ENCODE measurements at regions not wholly inside any gene's neighbourhood (a gene's known extent, or its start where the extent isn't known, plus 50 kb on each side); places are given as distances from the start of the nearest gene placed in this dataset.

GRCh38 chr2:118697781-118698180 lies 149.7 kb downstream of the EN1 start:
- H3K27me3 ChIP-seq (ENCODE audit: insufficient read depth): no peaks in the 10 kb centered on the region
- POLR2A ChIA-PET: no interaction called here
- DNase-seq: no peak

GRCh38 chr2:118696786-118697465 lies 150.5 kb downstream of the EN1 start:
- H3K9ac ChIP-seq: no peak overlapping the region
- no peak overlapping the region for H3K4me2 ChIP-seq
- ChIA-PET CTCF (no interaction called here), POLR2A (no interaction called here)
- DNase-seq: peak; percentile 15
- no peaks in the 10 kb centered on the region for H3K27me3 ChIP-seq (ENCODE audit: insufficient read depth)
- H3K9me3 ChIP-seq: no peaks in the 10 kb centered on the region
- no peak overlapping the region for H2AFZ ChIP-seq (ENCODE audit: low read depth)
- H3F3A ChIP-seq (replicated peaks; ENCODE audit: insufficient read depth): no peaks in the 10 kb centered on the region
- H3K9me2 ChIP-seq: no peaks in the 10 kb centered on the region
- no peak overlapping the region for H3K27ac ChIP-seq (ENCODE audit: low read depth in 2 of 2, low read length in 1 of 2)
- peaks cover 0 to 8% of the 10 kb centered on the region in 2 experiments; a peak in 1 of 4 replicates for H3K4me1 ChIP-seq (ENCODE audit: control insufficient read depth in 1 of 2, insufficient read depth in 2 of 2, low read depth in 1 of 2, low read length in 1 of 2)
- H3K4me3 ChIP-seq (ENCODE audit: low read depth in 2 of 2, low read length in 1 of 2): no peak overlapping the region
- no peaks in the 10 kb centered on the region for H3K36me3 ChIP-seq (replicated peaks in 1 of 2; ENCODE audit: control insufficient read depth in 1 of 2, insufficient read depth in 2 of 2, low read length in 1 of 2)
- H3K79me2 ChIP-seq (ENCODE audit: insufficient read depth): no peaks in the 10 kb centered on the region
- H4K20me1 ChIP-seq (ENCODE audit: insufficient read depth): no peaks in the 10 kb centered on the region
- WGBS (ENCODE audit: low lambda C conversion rate): 27% methylated on average over 6 of the region's 6 CpGs
- TF ChIP-seq GATA2 (CRISPR knock-in tag; IDR thresholded peaks at IDR 0.05) (no peak), NFIC (IDR thresholded peaks at IDR 0.05; ENCODE audit: borderline replicate concordance) (no peak), CTCF (IDR thresholded peaks at IDR 0.05) (no peak), YY1 (IDR thresholded peaks at IDR 0.05; ENCODE audit: low read depth) (no peak), MXI1 (IDR thresholded peaks at IDR 0.05; ENCODE audit: low read depth, low read length) (no peak), NRF1 (IDR thresholded peaks at IDR 0.05; ENCODE audit: low read depth, low read length) (no peak), REST (IDR thresholded peaks at IDR 0.05; ENCODE audit: low read depth, low read length) (no peak), RXRA (IDR thresholded peaks at IDR 0.05; ENCODE audit: borderline replicate concordance, low read depth) (no peak), USF1 (IDR thresholded peaks at IDR 0.05; ENCODE audit: borderline replicate concordance, low read depth) (no peak), GABPA (IDR thresholded peaks at IDR 0.05; ENCODE audit: low read depth) (no peak)
- TF ChIP-seq, protein P1, sequence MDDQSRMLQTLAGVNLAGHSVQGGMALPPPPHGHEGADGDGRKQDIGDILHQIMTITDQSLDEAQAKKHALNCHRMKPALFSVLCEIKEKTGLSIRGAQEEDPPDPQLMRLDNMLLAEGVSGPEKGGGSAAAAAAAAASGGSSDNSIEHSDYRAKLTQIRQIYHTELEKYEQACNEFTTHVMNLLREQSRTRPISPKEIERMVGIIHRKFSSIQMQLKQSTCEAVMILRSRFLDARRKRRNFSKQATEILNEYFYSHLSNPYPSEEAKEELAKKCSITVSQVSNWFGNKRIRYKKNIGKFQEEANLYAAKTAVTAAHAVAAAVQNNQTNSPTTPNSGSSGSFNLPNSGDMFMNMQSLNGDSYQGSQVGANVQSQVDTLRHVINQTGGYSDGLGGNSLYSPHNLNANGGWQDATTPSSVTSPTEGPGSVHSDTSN (IDR thresholded peaks at IDR 0.05): no peak
- TF ChIP-seq, protein P2, sequence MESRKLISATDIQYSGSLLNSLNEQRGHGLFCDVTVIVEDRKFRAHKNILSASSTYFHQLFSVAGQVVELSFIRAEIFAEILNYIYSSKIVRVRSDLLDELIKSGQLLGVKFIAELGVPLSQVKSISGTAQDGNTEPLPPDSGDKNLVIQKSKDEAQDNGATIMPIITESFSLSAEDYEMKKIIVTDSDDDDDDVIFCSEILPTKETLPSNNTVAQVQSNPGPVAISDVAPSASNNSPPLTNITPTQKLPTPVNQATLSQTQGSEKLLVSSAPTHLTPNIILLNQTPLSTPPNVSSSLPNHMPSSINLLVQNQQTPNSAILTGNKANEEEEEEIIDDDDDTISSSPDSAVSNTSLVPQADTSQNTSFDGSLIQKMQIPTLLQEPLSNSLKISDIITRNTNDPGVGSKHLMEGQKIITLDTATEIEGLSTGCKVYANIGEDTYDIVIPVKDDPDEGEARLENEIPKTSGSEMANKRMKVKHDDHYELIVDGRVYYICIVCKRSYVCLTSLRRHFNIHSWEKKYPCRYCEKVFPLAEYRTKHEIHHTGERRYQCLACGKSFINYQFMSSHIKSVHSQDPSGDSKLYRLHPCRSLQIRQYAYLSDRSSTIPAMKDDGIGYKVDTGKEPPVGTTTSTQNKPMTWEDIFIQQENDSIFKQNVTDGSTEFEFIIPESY (IDR thresholded peaks at IDR 0.05; ENCODE audit: borderline replicate concordance, low read depth): no peak

More at GRCh38 chr2:118697781-118698180, 149.7 kb downstream of the EN1 start:
- Histone ChIP-seq H3K9me3 (no peaks in the 10 kb centered on the region), H3K79me2 (ENCODE audit: insufficient read depth) (no peaks in the 10 kb centered on the region), H3F3A (replicated peaks; ENCODE audit: insufficient read depth) (no peaks in the 10 kb centered on the region), H3K4me1 (ENCODE audit: control insufficient read depth in 1 of 2, insufficient read depth in 2 of 2, low read depth in 1 of 2, low read length in 1 of 2) (peaks cover 0 to 8% of the 10 kb centered on the region in 2 experiments; a peak in 1 of 4 replicates), H3K9ac (no peak overlapping the region), H3K27ac (ENCODE audit: low read depth in 2 of 2, low read length in 1 of 2) (no peak overlapping the region), H4K20me1 (ENCODE audit: insufficient read depth) (no peaks in the 10 kb centered on the region), H3K4me2 (no peak overlapping the region), H3K9me2 (no peaks in the 10 kb centered on the region), H3K36me3 (replicated peaks in 1 of 2; ENCODE audit: control insufficient read depth in 1 of 2, insufficient read depth in 2 of 2, low read length in 1 of 2) (no peaks in the 10 kb centered on the region), H3K4me3 (ENCODE audit: low read depth in 2 of 2, low read length in 1 of 2) (no peak overlapping the region), H2AFZ (ENCODE audit: low read depth) (no peak overlapping the region)
- CTCF ChIA-PET: no interaction called here
- peak; percentile 14; the same call in 1 of the 2 replicates for TF ChIP-seq TEAD4 (IDR thresholded peaks at IDR 0.05; ENCODE audit: borderline replicate concordance, insufficient read depth)
- peak; percentile 62 for TF ChIP-seq JUND (IDR thresholded peaks at IDR 0.05)
- peak; percentile 71 for TF ChIP-seq NFIC (IDR thresholded peaks at IDR 0.05; ENCODE audit: borderline replicate concordance)
- no peak for TF ChIP-seq EZH2phosphoT487 (IDR thresholded peaks at IDR 0.05; ENCODE audit: borderline replicate concordance, low read depth)
- TF ChIP-seq, protein P1 (IDR thresholded peaks at IDR 0.05): peak; percentile 64
- TF ChIP-seq TCF12 (IDR thresholded peaks at IDR 0.05): peak; percentile 57
- no peak for TF ChIP-seq FOXM1 (IDR thresholded peaks at IDR 0.05; ENCODE audit: low read depth)
- TF ChIP-seq EP300 (IDR thresholded peaks at IDR 0.05; ENCODE audit: borderline replicate concordance in 1 of 2, low read depth in 1 of 2, low read length in 1 of 2): peak in 1 of 2 experiments; percentile 45; a peak in 1 of 4 replicates
